ENCODE measurements at regions not wholly inside any gene's neighbourhood (a gene's known extent, or its start where the extent isn't known, plus 50 kb on each side); places are given as distances from the start of the nearest gene placed in this dataset.

DNA sequence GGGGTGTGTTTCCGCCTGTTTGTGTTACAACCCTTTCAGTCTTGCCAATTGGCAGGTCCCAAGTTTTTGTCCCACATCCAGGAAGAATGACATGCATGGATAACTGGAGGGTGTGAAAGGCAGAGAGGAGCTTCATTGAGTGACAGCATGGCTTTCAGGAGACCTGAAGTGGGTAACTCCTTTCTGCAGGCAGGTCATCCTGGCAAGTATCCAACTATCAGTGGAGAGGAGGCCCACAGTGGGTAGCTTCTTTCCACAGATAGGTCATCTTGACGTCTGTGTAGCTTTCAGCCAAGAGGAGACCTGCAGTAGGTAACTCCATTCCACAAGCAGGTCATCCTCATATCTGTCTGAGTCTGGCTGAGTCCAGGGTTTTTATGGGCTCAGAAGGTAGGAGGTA, 1268.8 kb upstream of the CNTN5 start:
- no peak overlapping the region for H3K27ac ChIP-seq (ENCODE audit: low read depth, low read length)
- H3K4me1 ChIP-seq (ENCODE audit: control insufficient read depth, low read length), result no peaks in the 10 kb centered on the region
- H3F3A ChIP-seq (ENCODE audit: control insufficient read depth, insufficient read depth), result no peaks in the 10 kb centered on the region
- H3K9me3 ChIP-seq (ENCODE audit: control insufficient read depth, insufficient read depth, low read length), result peaks cover 3% of the 10 kb centered on the region; the same call in 1 of the 2 replicates
- H4K20me1 ChIP-seq (ENCODE audit: control insufficient read depth, insufficient read depth, low read depth, low read length), result no peaks in the 10 kb centered on the region
- H3K9me2 ChIP-seq (replicated peaks; ENCODE audit: control insufficient read depth, low read length), result no peaks in the 10 kb centered on the region
- no peaks in the 10 kb centered on the region for H3K36me3 ChIP-seq (ENCODE audit: control insufficient read depth, low read length)
- no peak overlapping the region for H3K4me2 ChIP-seq (ENCODE audit: low read length)
- no peak overlapping the region for H3K4me3 ChIP-seq (ENCODE audit: low read length)
- no peaks in the 10 kb centered on the region for H3K79me2 ChIP-seq (ENCODE audit: control insufficient read depth, low read length)
- no peaks in the 10 kb centered on the region for H3K27me3 ChIP-seq (ENCODE audit: control insufficient read depth, low read length)
- TF ChIP-seq EZH2phosphoT487 (IDR thresholded peaks at IDR 0.05; ENCODE audit: borderline replicate concordance, low read length), result no peak
- TF ChIP-seq, protein P1, sequence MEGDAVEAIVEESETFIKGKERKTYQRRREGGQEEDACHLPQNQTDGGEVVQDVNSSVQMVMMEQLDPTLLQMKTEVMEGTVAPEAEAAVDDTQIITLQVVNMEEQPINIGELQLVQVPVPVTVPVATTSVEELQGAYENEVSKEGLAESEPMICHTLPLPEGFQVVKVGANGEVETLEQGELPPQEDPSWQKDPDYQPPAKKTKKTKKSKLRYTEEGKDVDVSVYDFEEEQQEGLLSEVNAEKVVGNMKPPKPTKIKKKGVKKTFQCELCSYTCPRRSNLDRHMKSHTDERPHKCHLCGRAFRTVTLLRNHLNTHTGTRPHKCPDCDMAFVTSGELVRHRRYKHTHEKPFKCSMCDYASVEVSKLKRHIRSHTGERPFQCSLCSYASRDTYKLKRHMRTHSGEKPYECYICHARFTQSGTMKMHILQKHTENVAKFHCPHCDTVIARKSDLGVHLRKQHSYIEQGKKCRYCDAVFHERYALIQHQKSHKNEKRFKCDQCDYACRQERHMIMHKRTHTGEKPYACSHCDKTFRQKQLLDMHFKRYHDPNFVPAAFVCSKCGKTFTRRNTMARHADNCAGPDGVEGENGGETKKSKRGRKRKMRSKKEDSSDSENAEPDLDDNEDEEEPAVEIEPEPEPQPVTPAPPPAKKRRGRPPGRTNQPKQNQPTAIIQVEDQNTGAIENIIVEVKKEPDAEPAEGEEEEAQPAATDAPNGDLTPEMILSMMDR (IDR thresholded peaks at IDR 0.05; ENCODE audit: low read depth, low read length, poor library complexity, severe bottlenecking), result no peak

DNA sequence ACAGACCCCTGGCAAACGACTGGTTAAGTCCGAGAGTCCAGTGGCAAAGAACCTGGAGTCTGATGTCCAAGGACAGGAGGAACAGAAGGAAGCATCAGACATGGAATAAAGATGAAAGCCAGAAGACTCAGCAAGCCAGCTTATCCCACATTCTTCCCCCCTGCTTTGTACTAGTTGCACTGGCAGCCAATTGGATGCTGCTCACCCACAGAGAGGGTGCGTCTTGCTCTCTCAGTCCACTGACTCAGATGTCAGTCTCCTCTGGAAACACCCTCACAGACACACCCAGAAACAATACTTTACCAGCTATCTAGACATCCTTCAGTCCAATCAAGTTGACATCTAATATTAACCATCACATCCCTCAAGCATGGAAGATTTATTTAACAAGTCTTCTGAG, 1265.8 kb upstream of the CNTN5 start:
- H3K36me3 ChIP-seq (ENCODE audit: control insufficient read depth, low read length), result no peaks in the 10 kb centered on the region
- H3K4me2 ChIP-seq (ENCODE audit: low read length), result no peak overlapping the region
- H3F3A ChIP-seq (ENCODE audit: control insufficient read depth, insufficient read depth), result no peaks in the 10 kb centered on the region
- H3K9me3 ChIP-seq (ENCODE audit: control insufficient read depth, insufficient read depth, low read length), result peaks cover 3% of the 10 kb centered on the region; the same call in 1 of the 2 replicates
- no peaks in the 10 kb centered on the region for H3K9me2 ChIP-seq (replicated peaks; ENCODE audit: control insufficient read depth, low read length)
- H3K79me2 ChIP-seq (ENCODE audit: control insufficient read depth, low read length), result no peaks in the 10 kb centered on the region
- no peak for TF ChIP-seq EZH2phosphoT487 (IDR thresholded peaks at IDR 0.05; ENCODE audit: borderline replicate concordance, low read length)
- TF ChIP-seq, protein P1 (IDR thresholded peaks at IDR 0.05; ENCODE audit: low read depth, low read length, poor library complexity, severe bottlenecking), result no peak
- no peaks in the 10 kb centered on the region for H3K4me1 ChIP-seq (ENCODE audit: control insufficient read depth, low read length)
- H3K27me3 ChIP-seq (ENCODE audit: control insufficient read depth, low read length), result no peaks in the 10 kb centered on the region
- H3K4me3 ChIP-seq (ENCODE audit: low read length), result no peak overlapping the region
- H4K20me1 ChIP-seq (ENCODE audit: control insufficient read depth, insufficient read depth, low read depth, low read length), result no peaks in the 10 kb centered on the region
- no peak overlapping the region for H3K27ac ChIP-seq (ENCODE audit: low read depth, low read length)

DNA sequence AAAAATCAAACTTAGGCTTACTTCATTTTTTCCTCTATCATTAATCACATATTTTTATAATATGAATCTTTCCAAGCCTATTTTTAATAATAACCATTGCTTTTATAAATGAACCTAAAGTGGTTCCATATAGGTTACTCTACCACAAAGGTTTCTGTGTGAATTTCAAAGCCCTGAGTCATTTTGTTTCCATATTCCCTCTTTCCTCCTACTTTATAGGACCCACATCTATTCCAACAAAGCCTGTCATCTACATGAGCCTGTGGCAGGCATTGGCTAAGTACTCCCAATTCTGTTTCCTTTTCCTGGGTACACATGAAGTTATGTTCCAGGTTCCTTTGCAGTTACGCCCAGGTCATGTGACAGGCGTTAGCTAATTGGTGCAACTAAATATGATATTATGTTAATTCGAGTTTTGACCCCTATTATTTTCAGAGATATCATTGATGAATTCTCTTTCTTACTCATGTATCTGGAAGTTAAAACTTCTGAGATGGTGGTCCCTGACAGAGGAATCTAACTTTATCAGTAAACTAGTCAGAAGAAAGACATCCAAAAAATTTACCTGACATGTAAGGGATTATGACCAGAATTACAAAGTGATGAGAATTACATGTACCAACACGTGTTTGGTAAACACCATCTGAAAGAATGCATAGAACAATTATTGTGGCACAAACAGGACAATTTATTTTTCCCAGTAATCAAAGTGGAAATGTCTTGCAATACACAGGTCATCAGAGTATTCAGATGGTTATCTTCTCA, 1264.0 kb upstream of the CNTN5 start:
- Histone ChIP-seq H3K79me2 (ENCODE audit: control insufficient read depth, low read length) (no peaks in the 10 kb centered on the region), H3F3A (ENCODE audit: control insufficient read depth, insufficient read depth) (no peaks in the 10 kb centered on the region), H3K9me2 (replicated peaks; ENCODE audit: control insufficient read depth, low read length) (no peaks in the 10 kb centered on the region), H3K4me1 (ENCODE audit: control insufficient read depth, low read length) (no peaks in the 10 kb centered on the region), H3K27me3 (ENCODE audit: control insufficient read depth, low read length) (no peaks in the 10 kb centered on the region), H3K27ac (ENCODE audit: low read depth, low read length) (no peak overlapping the region), H3K4me2 (ENCODE audit: low read length) (no peak overlapping the region), H3K36me3 (ENCODE audit: control insufficient read depth, low read length) (no peaks in the 10 kb centered on the region), H4K20me1 (ENCODE audit: control insufficient read depth, insufficient read depth, low read depth, low read length) (no peaks in the 10 kb centered on the region), H3K9me3 (ENCODE audit: control insufficient read depth, insufficient read depth, low read length) (peaks cover 3% of the 10 kb centered on the region; the same call in 1 of the 2 replicates), H3K4me3 (ENCODE audit: low read length) (no peak overlapping the region)
- TF ChIP-seq EZH2phosphoT487 (IDR thresholded peaks at IDR 0.05; ENCODE audit: borderline replicate concordance, low read length), result no peak
- TF ChIP-seq, protein P1 (IDR thresholded peaks at IDR 0.05; ENCODE audit: low read depth, low read length, poor library complexity, severe bottlenecking), result no peak
